Stimulated activated CD4-positive, alpha-beta T cell treated with anti-CD3 and anti-CD28 coated beads, Interleukin-1b, Interleukin-23, amount 100 ng/mL, for 1 hour (primary cell): ENCODE measurements at regions not wholly inside any gene's neighbourhood (a gene's known extent, or its start where the extent isn't known, plus 50 kb on each side); places are given as distances from the start of the nearest gene placed in this dataset.
A peak's percentile ranks its signal among the peaks of the same experiment; 100 is the strongest.

Experiments
- DNase-seq, 2 donors: peaks; one replicate each; pipeline ENCODE4 v3.0.0-alpha.2; 2020; ENCODE audit warnings: low read depth in 2 of 2

GRCh38 chr6:163994566-163994965 lies 580.0 kb downstream of the QKI start:
- no peak for DNase-seq

DNA sequence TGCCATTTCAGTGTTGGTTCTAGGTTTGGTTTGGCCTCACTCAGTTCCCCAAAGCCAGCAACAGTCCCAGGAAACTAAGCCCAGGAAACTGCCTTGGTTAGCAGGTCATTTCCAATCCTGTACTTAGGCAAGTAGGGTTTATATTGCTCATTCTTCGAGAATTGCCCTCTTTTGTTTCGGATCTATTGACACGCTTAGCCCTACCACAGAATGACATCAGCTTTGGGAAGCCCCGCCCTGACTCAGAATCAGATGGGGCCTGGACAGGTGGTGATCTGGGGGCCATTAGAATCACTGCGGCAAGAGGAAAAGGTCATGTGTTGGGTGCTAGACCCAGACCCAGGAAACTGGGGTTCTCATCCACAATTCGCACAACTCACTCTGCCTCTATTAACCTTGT lies 578.2 kb downstream of the QKI start:
- DNase-seq, result no peak

- no peak for DNase-seq
These were observed 577.5 kb downstream of the QKI start for GRCh38 chr6:163992056-163992455.

DNA sequence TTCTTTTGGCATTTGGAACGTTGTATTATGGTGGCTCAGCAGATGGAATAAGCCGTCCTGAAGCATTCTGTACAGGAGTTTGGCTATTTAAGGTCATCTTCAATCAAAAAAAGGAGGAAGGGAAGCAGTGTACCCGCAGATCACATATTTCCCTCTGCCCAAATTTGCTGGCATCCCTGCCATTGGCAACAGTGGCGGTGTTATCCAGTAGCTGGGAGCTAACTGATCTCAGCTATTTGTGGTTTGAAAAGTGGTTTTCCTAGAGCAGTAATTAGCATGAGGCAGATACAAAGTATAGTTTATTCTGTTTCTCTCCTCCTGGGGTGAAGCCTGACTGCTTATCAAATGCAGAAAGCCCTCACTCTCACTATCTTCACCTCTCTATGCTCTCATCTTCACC lies 576.8 kb downstream of the QKI start:
- DNase-seq, result no peak

GRCh38 chr6:163986313-163986712 lies 571.8 kb downstream of the QKI start:
- no peak for DNase-seq

GRCh38 chr6:163985710-163986109 lies 571.2 kb downstream of the QKI start:
- no peak for DNase-seq

- no peak for DNase-seq
These were observed 570.5 kb downstream of the QKI start for GRCh38 chr6:163985040-163985439.

DNA sequence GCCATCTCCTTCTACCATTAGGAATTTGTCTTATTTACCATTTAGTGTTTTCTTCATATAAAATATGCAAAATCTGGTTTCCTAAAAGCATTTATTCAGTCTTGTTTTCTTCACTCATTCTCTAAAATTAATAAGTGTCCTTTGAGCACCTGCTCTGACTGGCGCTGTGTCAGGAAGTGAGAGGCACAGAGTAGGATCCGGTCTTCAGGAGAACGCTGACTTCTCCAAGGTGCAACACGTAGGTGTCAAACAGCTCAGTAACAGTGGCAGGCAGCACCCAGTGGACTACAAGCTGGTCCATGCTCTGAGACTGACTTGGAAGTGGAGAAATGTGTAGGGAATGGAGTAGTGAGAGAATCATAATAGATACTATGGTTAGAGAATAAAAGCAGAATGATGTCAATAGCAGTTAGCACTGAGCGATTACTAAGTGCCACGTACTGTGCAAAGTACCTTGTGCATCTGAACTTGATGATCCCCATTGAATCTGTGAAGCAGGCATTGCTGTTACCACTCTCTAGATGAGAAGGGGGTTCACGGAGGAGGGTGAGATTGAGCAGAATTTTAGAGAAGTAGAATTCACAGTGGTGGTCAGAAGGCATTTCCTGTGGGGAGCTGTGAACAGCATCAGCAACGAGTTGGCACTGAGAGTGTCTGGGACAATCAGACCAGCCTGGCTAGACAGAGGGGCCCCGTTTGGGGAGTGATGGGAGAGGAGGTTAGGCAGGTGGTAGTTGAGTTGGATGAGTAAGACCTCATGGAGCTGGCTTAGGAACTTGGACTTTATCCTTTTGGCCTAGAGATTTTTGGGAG lies 569.8 kb downstream of the QKI start:
- no peak for DNase-seq

DNA sequence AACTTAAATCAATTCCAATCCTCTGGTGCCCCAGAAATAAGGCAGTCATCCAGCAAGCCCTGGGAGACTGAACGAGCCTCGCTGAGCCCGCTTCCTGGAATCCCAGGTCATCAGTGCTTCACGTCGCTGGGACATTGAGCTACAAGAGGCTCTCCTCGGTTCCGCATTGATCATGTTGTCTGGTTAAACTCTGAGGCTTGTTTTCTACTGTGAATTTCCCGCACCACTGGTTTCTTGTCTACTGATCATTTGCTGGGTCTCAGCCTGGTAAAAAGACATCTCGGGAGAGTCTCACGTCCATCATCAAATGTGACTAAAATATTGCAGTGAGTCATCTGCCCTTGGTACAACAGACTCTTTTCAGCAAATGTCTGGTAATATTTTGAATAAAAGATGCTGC lies 569.2 kb downstream of the QKI start:
- no peak for DNase-seq

- DNase-seq, result no peak
These were observed 559.8 kb downstream of the QKI start for GRCh38 chr6:163974322-163974721.

DNA sequence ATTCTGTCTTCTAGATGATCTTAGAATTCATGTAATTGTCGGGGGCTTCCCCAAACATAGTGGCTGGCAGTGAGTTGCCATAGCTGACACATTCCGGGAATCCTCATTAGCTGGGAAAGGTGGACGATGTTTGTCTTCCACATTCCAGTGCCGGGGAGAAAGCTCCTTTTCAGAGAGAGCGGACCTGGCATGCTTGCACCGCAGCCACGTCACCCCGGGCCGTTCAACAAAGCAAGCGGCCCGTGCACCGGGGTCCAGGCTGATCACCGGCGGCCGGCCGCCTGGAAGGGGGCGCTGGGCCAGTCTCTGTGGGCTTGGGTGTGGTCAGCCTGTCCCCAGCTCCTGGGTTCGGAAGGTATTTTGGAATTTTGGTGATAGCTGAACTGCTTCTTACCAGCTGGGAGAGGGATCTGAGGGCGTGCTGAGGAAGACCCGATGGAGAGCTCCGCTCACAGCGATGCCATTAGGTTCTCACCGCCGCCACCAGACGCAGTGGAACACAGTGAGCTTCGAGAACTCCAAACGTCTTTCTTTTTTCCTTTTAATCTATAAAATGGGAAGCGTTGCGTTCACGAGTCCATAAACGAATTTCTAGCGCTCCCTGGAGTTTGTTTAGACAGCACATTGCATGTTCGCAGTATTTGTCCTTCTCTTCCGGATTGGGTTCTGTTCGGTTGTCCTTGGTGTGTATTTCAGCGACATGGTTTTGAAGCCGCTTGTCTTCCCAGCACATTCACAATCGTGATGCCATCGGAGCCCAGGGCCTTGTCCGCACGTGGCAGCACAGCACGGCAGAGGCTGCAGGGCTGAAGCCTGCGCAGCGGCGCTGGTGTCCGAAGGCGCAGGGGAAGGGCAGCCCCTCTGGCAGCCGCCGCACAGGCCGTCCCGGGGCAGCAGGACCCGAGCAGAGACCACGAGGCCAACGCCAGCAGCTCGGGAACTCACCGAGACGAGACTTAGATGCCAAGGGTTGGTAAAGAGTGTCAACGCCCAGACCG lies 557.6 kb downstream of the QKI start:
- DNase-seq, result no peak

GRCh38 chr6:163970846-163971564 lies 556.5 kb downstream of the QKI start:
- DNase-seq, result no peak

DNA sequence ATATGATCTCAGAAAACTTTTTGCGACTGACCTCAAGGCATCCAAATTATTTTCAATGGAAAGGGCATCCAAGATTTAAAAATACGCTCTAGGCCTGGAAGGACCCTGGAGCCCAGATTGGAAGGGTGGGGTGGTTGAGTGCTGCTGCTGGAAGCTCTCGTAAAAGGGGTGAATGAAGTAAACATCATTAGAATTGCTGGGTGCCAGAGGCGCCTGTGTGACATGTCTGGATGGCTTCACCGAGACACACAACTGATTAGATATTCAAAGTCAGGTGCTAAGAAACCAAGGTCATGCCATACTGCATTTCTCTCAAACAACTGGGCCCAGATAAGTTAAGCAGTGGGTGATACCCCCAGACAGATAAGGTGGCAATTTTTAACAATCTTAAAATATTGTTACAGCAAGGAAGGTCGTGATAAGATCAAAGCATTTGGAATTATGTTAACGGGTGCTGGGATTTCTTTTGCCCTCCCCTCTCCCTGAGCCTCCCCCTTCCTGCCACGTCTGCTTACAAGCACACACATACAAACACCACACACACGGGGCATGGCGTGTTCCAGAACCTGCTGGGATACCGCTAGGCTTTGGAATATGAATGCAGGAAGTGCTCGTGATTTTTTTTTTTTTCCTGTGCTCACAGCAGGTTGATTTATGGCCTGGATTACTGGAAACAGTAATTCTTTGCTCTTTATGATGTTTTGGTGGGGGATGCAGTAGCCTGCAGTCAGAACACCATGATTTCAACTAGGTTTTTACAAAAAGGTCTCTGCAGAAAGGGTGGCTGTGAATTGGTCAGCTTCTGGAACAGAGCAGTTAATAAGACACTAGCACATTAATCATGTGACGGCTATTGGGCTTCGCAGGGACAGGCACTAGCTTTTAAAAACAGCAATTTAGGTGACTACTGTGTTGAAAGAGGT lies 551.2 kb downstream of the QKI start:
- DNase-seq, result no peak

GRCh38 chr6:163964789-163965188 lies 550.3 kb downstream of the QKI start:
- DNase-seq, result no peak

GRCh38 chr6:163963205-163964120 lies 548.9 kb downstream of the QKI start:
- no peak for DNase-seq

GRCh38 chr6:163962627-163963117 lies 548.2 kb downstream of the QKI start:
- no peak for DNase-seq

- DNase-seq, result no peak
These were observed 545.6 kb downstream of the QKI start for GRCh38 chr6:163960128-163960527.

DNA sequence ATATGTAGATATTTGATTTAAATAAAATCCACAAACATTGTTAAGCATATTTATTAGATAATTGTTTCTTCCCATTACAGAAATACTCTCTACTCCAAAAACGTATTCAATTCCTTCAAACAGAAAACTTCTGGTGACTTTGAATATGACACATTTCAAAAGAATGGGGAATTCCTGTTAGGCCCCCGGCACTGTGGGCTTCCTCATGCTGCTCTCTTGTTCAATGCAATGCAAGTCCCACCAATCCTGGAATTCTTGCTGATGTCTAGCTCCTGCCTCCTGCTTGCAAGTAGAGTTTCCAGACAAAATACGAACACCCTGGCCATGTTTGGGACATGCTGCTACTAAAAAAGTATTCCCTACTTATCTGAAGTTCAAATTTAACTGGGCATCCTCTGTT lies 544.1 kb downstream of the QKI start:
- DNase-seq, result no peak

GRCh38 chr6:163956571-163957407 lies 542.3 kb downstream of the QKI start:
- peak in 1 of 2 donors; percentile 15 for DNase-seq
